ENCODE measurements at regions not wholly inside any gene's neighbourhood (a gene's known extent, or its start where the extent isn't known, plus 50 kb on each side); places are given as distances from the start of the nearest gene placed in this dataset.

- CTCF ChIA-PET: no interaction called here
- POLR2A ChIA-PET: no interaction called here
- intact Hi-C loops (cut with micrococcal nuclease): loop anchor here (5.0 kb wide), 1 partner anchor 80 kb away; no protein-coding TSS in a partner anchor
- peaks cover 14% of the 10 kb centered on the region for H3K4me1 ChIP-seq (ENCODE audit: control insufficient read depth, extremely low read depth, insufficient read depth, low read length)
- no peak overlapping the region for H3K9ac ChIP-seq (replicated peaks; ENCODE audit: extremely low read depth, insufficient read depth, low read length)
- FAIRE-seq (no peak), DNase-seq (ENCODE audit: low read depth, low spot score) (no peak)
- no peaks in the 10 kb centered on the region for H3K9me1 ChIP-seq (replicated peaks; ENCODE audit: control insufficient read depth, extremely low read depth, insufficient read depth, low read length)
- peaks cover 0 to 1% of the 10 kb centered on the region in 2 experiments for H3K27me3 ChIP-seq (ENCODE audit: control insufficient read depth in 2 of 2, insufficient read depth in 2 of 2, low read length in 2 of 2)
- no peaks in the 10 kb centered on the region for H3K9me3 ChIP-seq (replicated peaks; ENCODE audit: control insufficient read depth, insufficient read depth, low read length)
- no peaks in the 10 kb centered on the region for H3K79me2 ChIP-seq (ENCODE audit: control insufficient read depth, insufficient read depth, low read length)
- H3K4me3 ChIP-seq (replicated peaks in 1 of 3; ENCODE audit: insufficient read depth in 1 of 3, low read depth in 1 of 3, low read length in 3 of 3): no peak overlapping the region
- no TSS peak for BruUV-seq (replicated peaks)
- H3K4me2 ChIP-seq (ENCODE audit: insufficient read depth, low read length): no peak overlapping the region
- H3K27ac ChIP-seq (ENCODE audit: insufficient read depth, low read depth, low read length): no peak overlapping the region
- no peak overlapping the region for H2AFZ ChIP-seq (ENCODE audit: low read depth, low read length)
- H3K36me3 ChIP-seq (ENCODE audit: control insufficient read depth in 2 of 2, extremely low read depth in 1 of 2, insufficient read depth in 2 of 2, low read length in 2 of 2): no peaks in the 10 kb centered on the region
- TF ChIP-seq POLR2AphosphoS5 (IDR thresholded peaks at IDR 0.05; ENCODE audit: insufficient read depth, low read depth, low read length) (no peak), MAX (IDR thresholded peaks at IDR 0.05; ENCODE audit: insufficient read depth, insufficient read length) (no peak), MYC (IDR thresholded peaks at IDR 0.05; ENCODE audit: low read depth, low read length) (no peak), EZH2 (IDR thresholded peaks at IDR 0.05; ENCODE audit: borderline replicate concordance, low read depth, low read length, severe bottlenecking) (no peak), GATA2 (IDR thresholded peaks at IDR 0.05; ENCODE audit: insufficient read depth, insufficient read length, low read depth, low read length) (no peak), CTCF (IDR thresholded peaks at IDR 0.05; ENCODE audit: extremely low read depth in 1 of 2, insufficient read depth in 1 of 2, low read depth in 1 of 2, low read length in 2 of 2) (no peak), POLR2A (IDR thresholded peaks at IDR 0.05; ENCODE audit: low read depth, low read length) (no peak), JUN (IDR thresholded peaks at IDR 0.05; ENCODE audit: borderline replicate concordance, insufficient read depth, insufficient read length, low read depth) (no peak), FOS (IDR thresholded peaks at IDR 0.05; ENCODE audit: borderline replicate concordance, insufficient read depth, low read length) (no peak)
- H4K20me1 ChIP-seq (replicated peaks; ENCODE audit: control insufficient read depth, extremely low read depth, insufficient read depth, low read length): no peaks in the 10 kb centered on the region
- dilution Hi-C loops (cut with MboI; ENCODE audit: extremely low pct_ligation_motif_present, low sequenced_read_pairs): no loop called here
Measured at GRCh38 chr5:60207040-60207439, 313.5 kb upstream of the PDE4D start.

Data from endothelial cell of umbilical vein (primary cell).